C4-2B (cell line): ENCODE measurements at regions not wholly inside any gene's neighbourhood (a gene's known extent, or its start where the extent isn't known, plus 50 kb on each side); places are given as distances from the start of the nearest gene placed in this dataset.

ENCODE experiments used
- CTCF ChIP-seq: fragments of 450-650 bp; conservative IDR thresholded peaks from 2 replicates; pipeline ENCODE4 v1.5.1; 2017; ENCODE audit warnings: mild to moderate bottlenecking
- ZFX ChIP-seq: fragments of 450-650 bp; IDR thresholded peaks from 2 replicates; pipeline ENCODE4 v1.6.1; 2017

GRCh38 chr15:70502529-70502928 lies 260.8 kb downstream of the UACA start:
- TF ChIP-seq CTCF, result no peak
- TF ChIP-seq ZFX, result no peak
